SK-N-SH (cell line): ENCODE measurements at regions not wholly inside any gene's neighbourhood (a gene's known extent, or its start where the extent isn't known, plus 50 kb on each side); places are given as distances from the start of the nearest gene placed in this dataset.

Experiments used
- CTCF ChIA-PET: fragments of 300-600, 350-600 bp; formaldehyde crosslinking; extraction: SDS; loops from one replicate; lab custom pipeline; 2021; lab: Yijun Ruan, JAX
- POLR2A ChIA-PET: fragments of 350-600 bp; sonication (Branson Sonifier 250); formaldehyde crosslinking; extraction: SDS; loops from one replicate; lab custom pipeline; 2020; ENCODE audit warnings: antibody characterized with exemption, inconsistent platforms; lab: Yijun Ruan, JAX
- DNase-seq: peaks from one replicate; pipeline ENCODE4 v3.0.0; 2012
- H2AFZ ChIP-seq: fragments of 200-600 bp; sonication (generic); 2 replicates; pipeline ENCODE4 v1.8.1; 2016; ENCODE audit warnings: antibody characterized with exemption, mild to moderate bottlenecking, low read depth
- H3F3A ChIP-seq: fragments of 200-600 bp; sonication (generic); replicated peaks from 2 replicates; pipeline ENCODE3; 2016; ENCODE audit warnings: antibody characterized with exemption, mild to moderate bottlenecking; ENCODE audit not compliant: insufficient read depth
- H3K27ac ChIP-seq, 2 experiments: fragments of 200-500 bp in 1 of 2; fragments of 200-600 bp in 1 of 2; sonication (Bioruptor generic) in 1 of 2; sonication (generic), shearing (Covaris generic) in 1 of 2; 2 replicates each; pipeline versions ENCODE4 v1.5.1 to v1.6.1; 2014 to 2016; ENCODE audit warnings: low read depth in 2 of 2, inconsistent platforms in 1 of 2, low read length in 1 of 2, mild to moderate bottlenecking in 1 of 2, mixed read lengths in 1 of 2
- H3K27me3 ChIP-seq: fragments of 200-600 bp; sonication (generic), shearing (Covaris generic); 2 replicates; pipeline ENCODE4 v1.6.1; 2016; ENCODE audit warnings: mixed run types; ENCODE audit not compliant: insufficient read depth
- H3K36me3 ChIP-seq, 2 experiments: fragments of 200-500 bp in 1 of 2; fragments of 200-600 bp in 1 of 2; sonication (Bioruptor generic) in 1 of 2; sonication (generic) in 1 of 2; replicated peaks in 1 of 2; 2 replicates each; pipeline versions ENCODE3 to v1.5.1; 2014 to 2016; ENCODE audit warnings: low read length in 1 of 2, mild to moderate bottlenecking in 1 of 2; ENCODE audit not compliant: insufficient read depth in 2 of 2, control insufficient read depth in 1 of 2
- H3K4me1 ChIP-seq, 2 experiments: fragments of 200-500 bp in 1 of 2; fragments of 200-600 bp in 1 of 2; sonication (Bioruptor generic) in 1 of 2; sonication (generic), shearing (Covaris generic) in 1 of 2; 2 replicates each; pipeline versions ENCODE4 v1.5.1 to v1.6.1; 2014 to 2016; ENCODE audit warnings: low read depth in 1 of 2, low read length in 1 of 2, mixed run types in 1 of 2; ENCODE audit not compliant: insufficient read depth in 2 of 2, control insufficient read depth in 1 of 2
- H3K4me2 ChIP-seq: fragments of 200-600 bp; sonication (generic), shearing (Covaris generic); 2 replicates; pipeline ENCODE4 v1.6.1; 2017; ENCODE audit warnings: mixed run types
- H3K4me3 ChIP-seq, 2 experiments: fragments of 200-500 bp in 1 of 2; fragments of 200-600 bp in 1 of 2; sonication (Bioruptor generic) in 1 of 2; sonication (generic), shearing (Covaris generic) in 1 of 2; 2 replicates each; pipeline versions ENCODE4 v1.5.1 to v1.8.1; 2014 to 2016; ENCODE audit warnings: low read depth in 2 of 2, inconsistent platforms in 1 of 2, low read length in 1 of 2, mild to moderate bottlenecking in 1 of 2, mixed read lengths in 1 of 2, moderate library complexity in 1 of 2
- H3K79me2 ChIP-seq: fragments of 200-600 bp; sonication (generic); 2 replicates; pipeline ENCODE4 v1.8.1; 2017; ENCODE audit warnings: mild to moderate bottlenecking; ENCODE audit not compliant: insufficient read depth
- H3K9ac ChIP-seq: fragments of 200-600 bp; sonication (generic); 2 replicates; pipeline ENCODE4 v1.6.1; 2017; ENCODE audit warnings: mixed run types
- H3K9me2 ChIP-seq: fragments of 200-600 bp; sonication (generic); 2 replicates; pipeline ENCODE4 v1.6.1; 2017; ENCODE audit warnings: mixed run types
- H3K9me3 ChIP-seq: fragments of 200-600 bp; sonication (generic); 2 replicates; pipeline ENCODE4 v1.6.1; 2017; ENCODE audit warnings: mixed run types, mild to moderate bottlenecking, moderate library complexity
- H4K20me1 ChIP-seq: fragments of 200-600 bp; sonication (generic); 2 replicates; pipeline ENCODE4 v1.6.1; 2017; ENCODE audit warnings: mild to moderate bottlenecking, mixed run types; ENCODE audit not compliant: insufficient read depth
- CHD2 ChIP-seq: fragments of 150-350 bp; IDR thresholded peaks from 2 replicates; pipeline ENCODE4 v1.6.1; 2018; ENCODE audit warnings: low read length; ENCODE audit not compliant: partially characterized antibody
- ELF1 ChIP-seq: IDR thresholded peaks from 2 replicates; pipeline ENCODE4 v1.4.0; 2012
- EP300 ChIP-seq, 2 experiments: IDR thresholded peaks; 2 replicates each; pipeline versions ENCODE4 v1.4.0 to v1.6.1; 2012; ENCODE audit warnings: borderline replicate concordance in 1 of 2, low read depth in 1 of 2, low read length in 1 of 2
- FOSL2 ChIP-seq: IDR thresholded peaks from 2 replicates; pipeline ENCODE4 v1.4.0; 2012; ENCODE audit warnings: low read depth, mild to moderate bottlenecking, moderate library complexity, borderline replicate concordance
- FOXM1 ChIP-seq: IDR thresholded peaks from 2 replicates; pipeline ENCODE4 v1.4.0; 2012; ENCODE audit warnings: low read depth, mild to moderate bottlenecking
- GATA2 ChIP-seq: sonication (generic); formaldehyde crosslinking; IDR thresholded peaks from 2 replicates; pipeline ENCODE4 v1.5.0; 2020; ENCODE audit warnings: mild to moderate bottlenecking, missing genetic modification reagents
- IRF3 ChIP-seq: fragments of 150-350 bp; IDR thresholded peaks from 2 replicates; pipeline ENCODE4 v1.6.1; 2016; ENCODE audit warnings: mild to moderate bottlenecking, low read depth, low read length
- JUND ChIP-seq: IDR thresholded peaks from 2 replicates; pipeline ENCODE4 v1.4.0; 2012
- NFIC ChIP-seq: IDR thresholded peaks from 2 replicates; pipeline ENCODE4 v1.4.0; 2012; ENCODE audit warnings: borderline replicate concordance
- NRF1 ChIP-seq: IDR thresholded peaks from 2 replicates; pipeline ENCODE4 v1.6.1; 2012; ENCODE audit warnings: low read depth, mild to moderate bottlenecking, low read length
- POLR2AphosphoS5 ChIP-seq: IDR thresholded peaks from 2 replicates; pipeline ENCODE4 v1.6.1; 2012; ENCODE audit warnings: low read depth, low read length
- RCOR1 ChIP-seq: fragments of 150-350 bp; IDR thresholded peaks from 2 replicates; pipeline ENCODE4 v1.6.1; 2017; ENCODE audit warnings: antibody characterized with exemption, low read length
- RXRA ChIP-seq: IDR thresholded peaks from 2 replicates; pipeline ENCODE4 v1.4.0; 2012; ENCODE audit warnings: low read depth, mild to moderate bottlenecking, borderline replicate concordance
- SIN3A ChIP-seq: IDR thresholded peaks from 2 replicates; pipeline ENCODE4 v1.6.1; 2012; ENCODE audit warnings: low read depth, mild to moderate bottlenecking, low read length, moderate library complexity, borderline replicate concordance
- TAF1 ChIP-seq: IDR thresholded peaks from 2 replicates; pipeline ENCODE4 v1.6.1; 2012; ENCODE audit warnings: low read depth, mild to moderate bottlenecking, low read length, moderate library complexity, borderline replicate concordance
- TCF12 ChIP-seq: IDR thresholded peaks from 2 replicates; pipeline ENCODE4 v1.4.0; 2012
- YY1 ChIP-seq: IDR thresholded peaks from 2 replicates; pipeline ENCODE4 v1.4.0; 2012; ENCODE audit warnings: low read depth, mild to moderate bottlenecking
- WGBS: methylation state at CpG from one replicate; pipeline ENCODE4 v1.1.6; 2017; ENCODE audit warnings: low lambda C conversion rate; 5-methylcytosine and 5-hydroxymethylcytosine counted together
- TF ChIP-seq, protein P1 (sequence below): IDR thresholded peaks from 2 replicates; pipeline ENCODE4 v1.4.0; 2012; ENCODE audit warnings: low read depth
- TF ChIP-seq, protein P2 (sequence below): IDR thresholded peaks from 2 replicates; pipeline ENCODE4 v1.4.0; 2012; ENCODE audit warnings: low read depth, borderline replicate concordance
- TF ChIP-seq, protein P3 (sequence below): fragments of 200-600 bp; sonication (generic); IDR thresholded peaks from 2 replicates; pipeline ENCODE4 v1.6.1; 2017; ENCODE audit warnings: antibody characterized with exemption, mild to moderate bottlenecking, moderate library complexity
- TF ChIP-seq, protein P4 (sequence below): fragments of 150-350 bp; IDR thresholded peaks from 2 replicates; pipeline ENCODE4 v1.6.1; 2017; ENCODE audit warnings: antibody characterized with exemption, low read length, low read depth, borderline replicate concordance

DNA sequence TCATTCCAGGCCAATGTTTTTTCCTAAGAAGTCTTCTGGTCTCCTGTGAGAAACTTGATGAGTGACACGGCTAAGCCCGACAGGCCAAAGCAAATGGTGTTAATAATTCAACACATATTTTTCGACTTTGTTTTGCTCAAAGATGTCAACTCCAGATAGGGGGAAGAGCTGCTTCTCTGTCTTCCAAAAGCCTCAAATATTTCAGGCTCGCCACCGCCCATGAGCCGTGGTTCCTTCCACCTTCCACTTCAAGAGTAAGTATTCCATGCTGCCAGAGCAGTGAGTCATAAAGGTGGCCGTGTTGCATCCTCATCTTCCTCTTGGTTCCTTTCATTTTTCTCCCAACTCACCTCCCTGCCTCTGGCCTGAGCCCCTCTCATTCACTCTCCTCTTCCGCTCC lies 272.6 kb downstream of the EFNB2 start (continued):
- no peak for TF ChIP-seq IRF3
- TF ChIP-seq, protein P1, sequence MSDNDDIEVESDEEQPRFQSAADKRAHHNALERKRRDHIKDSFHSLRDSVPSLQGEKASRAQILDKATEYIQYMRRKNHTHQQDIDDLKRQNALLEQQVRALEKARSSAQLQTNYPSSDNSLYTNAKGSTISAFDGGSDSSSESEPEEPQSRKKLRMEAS = no peak
- TF ChIP-seq GATA2 (CRISPR knock-in tag) = no peak
- no peak for TF ChIP-seq RCOR1
- TF ChIP-seq ELF1 = no peak
- TF ChIP-seq, all 33 proteins: peak for 0

DNA sequence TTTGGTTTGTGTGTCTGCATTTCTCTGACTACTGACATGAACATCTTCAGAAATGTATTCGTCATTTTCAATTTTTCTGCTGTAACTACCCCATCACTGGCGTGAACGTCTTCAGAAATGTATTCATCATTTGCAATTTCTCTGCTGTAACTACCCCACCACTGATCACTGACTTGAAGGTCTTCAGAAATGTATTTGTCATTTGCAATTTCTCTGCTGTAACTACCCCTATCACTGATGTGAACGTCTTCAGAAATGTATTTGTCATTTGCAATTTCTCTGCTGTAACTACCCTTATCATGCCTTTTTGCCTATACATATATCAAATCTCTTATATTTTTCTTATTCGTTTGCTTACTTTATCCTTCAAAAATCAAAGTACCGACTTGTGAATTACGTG lies 274.0 kb downstream of the EFNB2 start:
- Histone ChIP-seq H3F3A (no peaks in the 10 kb centered on the region), H3K27me3 (no peaks in the 10 kb centered on the region), H3K36me3 (no peaks in the 10 kb centered on the region), H3K4me1 (no peaks in the 10 kb centered on the region), H2AFZ (no peak overlapping the region), H3K79me2 (no peaks in the 10 kb centered on the region), H3K27ac (no peak overlapping the region), H3K9ac (no peak overlapping the region), H3K9me2 (no peaks in the 10 kb centered on the region), H3K4me3 (no peak overlapping the region), H3K9me3 (no peaks in the 10 kb centered on the region), H3K4me2 (no peak overlapping the region), H4K20me1 (no peaks in the 10 kb centered on the region)
- DNase-seq = no peak
- WGBS = 72% methylated on average over 7 of the region's 7 CpGs
- no peak for TF ChIP-seq TAF1
- TF ChIP-seq TCF12 = no peak
- no peak for TF ChIP-seq SIN3A
- TF ChIP-seq, protein P2, sequence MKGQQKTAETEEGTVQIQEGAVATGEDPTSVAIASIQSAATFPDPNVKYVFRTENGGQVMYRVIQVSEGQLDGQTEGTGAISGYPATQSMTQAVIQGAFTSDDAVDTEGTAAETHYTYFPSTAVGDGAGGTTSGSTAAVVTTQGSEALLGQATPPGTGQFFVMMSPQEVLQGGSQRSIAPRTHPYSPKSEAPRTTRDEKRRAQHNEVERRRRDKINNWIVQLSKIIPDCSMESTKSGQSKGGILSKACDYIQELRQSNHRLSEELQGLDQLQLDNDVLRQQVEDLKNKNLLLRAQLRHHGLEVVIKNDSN = no peak
- TF ChIP-seq GATA2 (CRISPR knock-in tag) = no peak
- no peak for TF ChIP-seq POLR2AphosphoS5
- no peak for TF ChIP-seq RCOR1
- no peak for TF ChIP-seq EP300 (IDR thresholded peaks at IDR 0.05; ENCODE audit: borderline replicate concordance in 1 of 2, low read depth in 1 of 2, low read length in 1 of 2)
- TF ChIP-seq, protein P3, sequence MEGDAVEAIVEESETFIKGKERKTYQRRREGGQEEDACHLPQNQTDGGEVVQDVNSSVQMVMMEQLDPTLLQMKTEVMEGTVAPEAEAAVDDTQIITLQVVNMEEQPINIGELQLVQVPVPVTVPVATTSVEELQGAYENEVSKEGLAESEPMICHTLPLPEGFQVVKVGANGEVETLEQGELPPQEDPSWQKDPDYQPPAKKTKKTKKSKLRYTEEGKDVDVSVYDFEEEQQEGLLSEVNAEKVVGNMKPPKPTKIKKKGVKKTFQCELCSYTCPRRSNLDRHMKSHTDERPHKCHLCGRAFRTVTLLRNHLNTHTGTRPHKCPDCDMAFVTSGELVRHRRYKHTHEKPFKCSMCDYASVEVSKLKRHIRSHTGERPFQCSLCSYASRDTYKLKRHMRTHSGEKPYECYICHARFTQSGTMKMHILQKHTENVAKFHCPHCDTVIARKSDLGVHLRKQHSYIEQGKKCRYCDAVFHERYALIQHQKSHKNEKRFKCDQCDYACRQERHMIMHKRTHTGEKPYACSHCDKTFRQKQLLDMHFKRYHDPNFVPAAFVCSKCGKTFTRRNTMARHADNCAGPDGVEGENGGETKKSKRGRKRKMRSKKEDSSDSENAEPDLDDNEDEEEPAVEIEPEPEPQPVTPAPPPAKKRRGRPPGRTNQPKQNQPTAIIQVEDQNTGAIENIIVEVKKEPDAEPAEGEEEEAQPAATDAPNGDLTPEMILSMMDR = no peak
- TF ChIP-seq JUND = no peak
- TF ChIP-seq RXRA = no peak
- TF ChIP-seq NFIC = no peak
- no peak for TF ChIP-seq CHD2
- TF ChIP-seq FOXM1 = no peak
- no peak for TF ChIP-seq YY1
- no peak for TF ChIP-seq FOSL2
- no peak for TF ChIP-seq NRF1
- TF ChIP-seq, protein P4, sequence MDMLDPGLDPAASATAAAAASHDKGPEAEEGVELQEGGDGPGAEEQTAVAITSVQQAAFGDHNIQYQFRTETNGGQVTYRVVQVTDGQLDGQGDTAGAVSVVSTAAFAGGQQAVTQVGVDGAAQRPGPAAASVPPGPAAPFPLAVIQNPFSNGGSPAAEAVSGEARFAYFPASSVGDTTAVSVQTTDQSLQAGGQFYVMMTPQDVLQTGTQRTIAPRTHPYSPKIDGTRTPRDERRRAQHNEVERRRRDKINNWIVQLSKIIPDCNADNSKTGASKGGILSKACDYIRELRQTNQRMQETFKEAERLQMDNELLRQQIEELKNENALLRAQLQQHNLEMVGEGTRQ = no peak
- ChIA-PET CTCF (no interaction called here), POLR2A (no interaction called here)
